Endothelial cell of umbilical vein (primary cell): ENCODE measurements at regions not wholly inside any gene's neighbourhood (a gene's known extent, or its start where the extent isn't known, plus 50 kb on each side); places are given as distances from the start of the nearest gene placed in this dataset.

ENCODE experiments used
- BruUV-seq: library from RNA; stranded (reverse); fragments of 400-500 nt; replicated peaks from 2 replicates; lab custom pipeline; 2021; lab: Mats Ljungman, UMichigan
- CTCF ChIA-PET: fragments of 300-600, 350-600 bp; sonication (Branson Sonifier 250); formaldehyde crosslinking; loops from one replicate; lab custom pipeline; 2021; ENCODE audit warnings: antibody characterized with exemption, inconsistent platforms; lab: Charles Lee
- POLR2A ChIA-PET: fragments of 300-600, 350-600 bp; sonication (Branson Sonifier 250); formaldehyde crosslinking; loops from one replicate; lab custom pipeline; 2021; ENCODE audit warnings: antibody characterized with exemption, inconsistent platforms; lab: Charles Lee
- DNase-seq: peaks from one replicate; pipeline ENCODE4 v3.0.0-alpha.2; 2011; ENCODE audit warnings: low read depth, low spot score
- FAIRE-seq: peaks from 2 replicates; lab custom pipeline; 2011; peaks lifted over from hg19 to GRCh38; lab: Jason Lieb, UNC
- H2AFZ ChIP-seq: 2 replicates; pipeline ENCODE4 v1.6.0; 2012; ENCODE audit warnings: low read depth, low read length, control low read depth, inconsistent platforms
- H3K27ac ChIP-seq: 2 replicates; pipeline ENCODE4 v1.5.1; 2011; ENCODE audit warnings: low read depth, mild to moderate bottlenecking, control low read depth, low read length, moderate library complexity; ENCODE audit not compliant: insufficient read depth
- H3K27me3 ChIP-seq, 2 experiments: 2 replicates each; pipeline versions ENCODE4 v1.6.0 to v1.6.1; 2011; ENCODE audit warnings: low read length in 2 of 2, mixed read lengths in 1 of 2; ENCODE audit not compliant: control insufficient read depth in 2 of 2, insufficient read depth in 2 of 2
- H3K36me3 ChIP-seq, 2 experiments: 2 replicates in 1 of 2; 3 replicates in 1 of 2; pipeline ENCODE4 v1.5.1; 2011; ENCODE audit warnings: low read length in 2 of 2, mild to moderate bottlenecking in 1 of 2, moderate library complexity in 1 of 2; ENCODE audit not compliant: control insufficient read depth in 2 of 2, insufficient read depth in 2 of 2; ENCODE audit errors: extremely low read depth in 1 of 2
- H3K4me1 ChIP-seq: 3 replicates; pipeline ENCODE4 v1.5.1; 2011; ENCODE audit warnings: mild to moderate bottlenecking, low read length; ENCODE audit not compliant: control insufficient read depth, insufficient read depth; ENCODE audit errors: extremely low read depth
- H3K4me2 ChIP-seq: 2 replicates; pipeline ENCODE4 v1.6.1; 2011; ENCODE audit warnings: low read length, control low read depth, mixed read lengths; ENCODE audit not compliant: insufficient read depth
- H3K4me3 ChIP-seq, 3 experiments: fragments of 200-600 bp in 1 of 3; sonication (generic), shearing (Covaris generic) in 1 of 3; replicated peaks in 1 of 3; 2 replicates each; pipeline ENCODE4 v1.5.1; 2011 to 2016; ENCODE audit warnings: control low read depth in 3 of 3, low read length in 3 of 3, mild to moderate bottlenecking in 2 of 3, inconsistent platforms in 1 of 3, low read depth in 1 of 3, moderate library complexity in 1 of 3; ENCODE audit not compliant: insufficient read depth in 1 of 3
- H3K79me2 ChIP-seq: 2 replicates; pipeline ENCODE4 v1.6.0; 2012; ENCODE audit warnings: low read length, inconsistent platforms; ENCODE audit not compliant: control insufficient read depth, insufficient read depth
- H3K9ac ChIP-seq: replicated peaks from 2 replicates; pipeline ENCODE3; 2011; ENCODE audit warnings: low read length, control low read depth; ENCODE audit not compliant: insufficient read depth; ENCODE audit errors: extremely low read depth
- H3K9me1 ChIP-seq: replicated peaks from 3 replicates; pipeline ENCODE4 v1.6.0; 2011; ENCODE audit warnings: mild to moderate bottlenecking, low read length; ENCODE audit not compliant: control insufficient read depth, insufficient read depth; ENCODE audit errors: extremely low read depth
- H3K9me3 ChIP-seq: replicated peaks from 2 replicates; pipeline ENCODE4 v1.5.1; 2012; ENCODE audit warnings: low read length, inconsistent platforms; ENCODE audit not compliant: control insufficient read depth, insufficient read depth
- H4K20me1 ChIP-seq: replicated peaks from 2 replicates; pipeline ENCODE3; 2011; ENCODE audit warnings: mild to moderate bottlenecking, low read length; ENCODE audit not compliant: control insufficient read depth, insufficient read depth; ENCODE audit errors: extremely low read depth
- EZH2 ChIP-seq: IDR thresholded peaks from 2 replicates; pipeline ENCODE4 v1.6.1; 2012; ENCODE audit warnings: borderline replicate concordance, low read depth, mild to moderate bottlenecking, moderate library complexity, low read length, inconsistent platforms; ENCODE audit not compliant: severe bottlenecking
- FOS ChIP-seq: IDR thresholded peaks from 2 replicates; pipeline ENCODE4 v1.6.1; 2011; ENCODE audit warnings: mild to moderate bottlenecking, low read length, moderate library complexity, borderline replicate concordance; ENCODE audit not compliant: insufficient read depth
- GATA2 ChIP-seq: IDR thresholded peaks from 2 replicates; pipeline ENCODE4 v1.7.0; 2011; ENCODE audit warnings: low read depth, mild to moderate bottlenecking, moderate library complexity, mixed read lengths, low read length; ENCODE audit not compliant: insufficient read length, insufficient read depth
- JUN ChIP-seq: IDR thresholded peaks from 2 replicates; pipeline ENCODE4 v1.6.1; 2011; ENCODE audit warnings: borderline replicate concordance, low read depth; ENCODE audit not compliant: insufficient read length, insufficient read depth
- MAX ChIP-seq: IDR thresholded peaks from 2 replicates; pipeline ENCODE4 v1.6.1; 2011; ENCODE audit not compliant: insufficient read depth, insufficient read length
- MYC ChIP-seq: IDR thresholded peaks from one replicate; pipeline ENCODE4 v1.6.1; 2011; ENCODE audit warnings: mild to moderate bottlenecking, low read depth, low read length
- POLR2AphosphoS5 ChIP-seq: IDR thresholded peaks from 2 replicates; pipeline ENCODE4 v1.6.1; 2012; ENCODE audit warnings: low read depth, mild to moderate bottlenecking, control low read depth, low read length, moderate library complexity; ENCODE audit not compliant: insufficient read depth
- dilution Hi-C: fragments of 300-500 bp; cut with MboI; formaldehyde crosslinking; loops from one replicate; pipeline ENCODE4 v1.15.0; 2019; ENCODE audit warnings: low sequenced_read_pairs; ENCODE audit not compliant: extremely low pct_ligation_motif_present
- intact Hi-C: fragments of 100-400 bp; cut with micrococcal nuclease; formaldehyde crosslinking; loops from one replicate; pipeline ENCODE4 v1.10.0; 2022
- TF ChIP-seq, protein P1 (sequence below), 2 donors: IDR thresholded peaks; 1 replicate in 1 of 2; 2 replicates in 1 of 2; pipeline ENCODE4 v1.5.1; 2011; ENCODE audit warnings: low read length in 2 of 2, mild to moderate bottlenecking in 2 of 2, moderate library complexity in 2 of 2, control low read depth in 1 of 2, inconsistent platforms in 1 of 2, low read depth in 1 of 2; ENCODE audit not compliant: insufficient read depth in 1 of 2; ENCODE audit errors: extremely low read depth in 1 of 2

DNA sequence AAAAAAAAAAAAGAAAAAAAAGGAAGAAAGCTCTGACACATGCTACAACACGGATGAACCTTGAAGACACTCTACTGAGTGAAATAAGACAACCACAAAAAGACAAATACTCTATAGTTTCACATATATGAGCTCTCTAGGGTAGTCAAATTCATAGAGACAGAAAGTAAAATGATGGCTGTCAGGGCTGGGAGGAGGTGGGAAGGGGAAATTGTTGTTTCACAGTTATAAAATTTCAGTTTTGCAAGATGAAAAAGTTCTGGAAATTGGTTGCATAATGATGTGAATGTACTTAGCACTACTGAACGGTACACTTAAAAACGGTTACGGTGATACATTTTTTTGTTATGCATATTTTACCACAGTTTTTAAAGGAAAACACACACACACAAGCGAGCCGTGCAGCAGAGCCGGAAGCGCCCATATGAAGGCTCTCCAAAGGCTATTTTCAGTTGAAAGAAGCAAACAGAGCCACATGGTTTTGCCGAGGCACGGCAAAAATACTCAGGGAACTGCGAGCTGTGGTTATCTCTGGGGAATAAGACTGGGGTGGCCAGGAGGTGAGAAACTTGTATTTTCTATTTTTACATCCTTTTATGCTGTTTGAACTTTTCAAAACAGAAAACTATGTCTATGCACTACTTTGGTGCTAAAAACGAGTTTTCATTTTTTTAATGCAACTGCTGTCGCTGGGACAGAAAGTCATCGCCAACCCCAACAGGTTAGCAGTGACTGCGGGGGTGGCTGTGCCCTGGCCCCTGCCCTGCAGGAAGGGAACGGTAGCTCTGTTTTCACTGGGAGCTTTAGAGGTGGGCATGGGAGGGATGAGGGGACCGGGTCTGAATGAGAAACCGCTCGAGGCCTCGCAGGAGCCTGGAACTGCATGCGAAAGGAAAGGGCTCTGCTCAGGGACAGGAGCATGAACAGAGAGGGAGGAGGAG lies 132.9 kb downstream of the OAT start:
- Histone ChIP-seq H4K20me1 (no peaks in the 10 kb centered on the region), H3K9me3 (no peaks in the 10 kb centered on the region), H3K4me1 (no peaks in the 10 kb centered on the region), H3K27ac (no peak overlapping the region), H3K79me2 (no peaks in the 10 kb centered on the region), H3K36me3 (no peaks in the 10 kb centered on the region), H3K4me2 (no peak overlapping the region), H2AFZ (no peak overlapping the region), H3K9me1 (no peaks in the 10 kb centered on the region), H3K27me3 (no peaks in the 10 kb centered on the region), H3K9ac (no peak overlapping the region), H3K4me3 (no peak overlapping the region)
- CTCF ChIA-PET = no interaction called here
- DNase-seq = no peak
- POLR2A ChIA-PET = no interaction called here
- dilution Hi-C loops (no loop called here), intact Hi-C loops (no loop called here)
- no peak for FAIRE-seq
- no TSS peak for BruUV-seq
- no peak for TF ChIP-seq MAX
- no peak for TF ChIP-seq JUN
- TF ChIP-seq MYC = no peak
- TF ChIP-seq FOS = no peak
- no peak for TF ChIP-seq POLR2AphosphoS5

GRCh38 chr10:124283949-124284250 lies 134.8 kb downstream of the OAT start:
- TF ChIP-seq GATA2 (no peak), JUN (no peak), EZH2 (no peak), FOS (no peak), MAX (no peak), MYC (no peak), POLR2AphosphoS5 (no peak)
- TF ChIP-seq, protein P1, sequence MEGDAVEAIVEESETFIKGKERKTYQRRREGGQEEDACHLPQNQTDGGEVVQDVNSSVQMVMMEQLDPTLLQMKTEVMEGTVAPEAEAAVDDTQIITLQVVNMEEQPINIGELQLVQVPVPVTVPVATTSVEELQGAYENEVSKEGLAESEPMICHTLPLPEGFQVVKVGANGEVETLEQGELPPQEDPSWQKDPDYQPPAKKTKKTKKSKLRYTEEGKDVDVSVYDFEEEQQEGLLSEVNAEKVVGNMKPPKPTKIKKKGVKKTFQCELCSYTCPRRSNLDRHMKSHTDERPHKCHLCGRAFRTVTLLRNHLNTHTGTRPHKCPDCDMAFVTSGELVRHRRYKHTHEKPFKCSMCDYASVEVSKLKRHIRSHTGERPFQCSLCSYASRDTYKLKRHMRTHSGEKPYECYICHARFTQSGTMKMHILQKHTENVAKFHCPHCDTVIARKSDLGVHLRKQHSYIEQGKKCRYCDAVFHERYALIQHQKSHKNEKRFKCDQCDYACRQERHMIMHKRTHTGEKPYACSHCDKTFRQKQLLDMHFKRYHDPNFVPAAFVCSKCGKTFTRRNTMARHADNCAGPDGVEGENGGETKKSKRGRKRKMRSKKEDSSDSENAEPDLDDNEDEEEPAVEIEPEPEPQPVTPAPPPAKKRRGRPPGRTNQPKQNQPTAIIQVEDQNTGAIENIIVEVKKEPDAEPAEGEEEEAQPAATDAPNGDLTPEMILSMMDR (IDR thresholded peaks at IDR 0.05; ENCODE audit: extremely low read depth in 1 of 2, insufficient read depth in 1 of 2, low read depth in 1 of 2, low read length in 2 of 2) = no peak
- ChIA-PET CTCF (interaction anchor here (1.1 kb wide), 1 partner anchor 105 kb away, joined by 4 read pairs; no protein-coding TSS in a partner anchor), POLR2A (no interaction called here)
- no peak overlapping the region for H3K4me3 ChIP-seq
- H3K4me1 ChIP-seq = no peaks in the 10 kb centered on the region
- H3K9me3 ChIP-seq = no peaks in the 10 kb centered on the region
- H3K79me2 ChIP-seq = no peaks in the 10 kb centered on the region
- no peak overlapping the region for H3K27ac ChIP-seq
- FAIRE-seq (no peak), DNase-seq (no peak)
- no peaks in the 10 kb centered on the region for H3K27me3 ChIP-seq
- dilution Hi-C loops = no loop called here
- H3K9me1 ChIP-seq = no peaks in the 10 kb centered on the region
- H3K36me3 ChIP-seq = no peaks in the 10 kb centered on the region
- BruUV-seq = no TSS peak
- intact Hi-C loops = no loop called here
- H4K20me1 ChIP-seq = no peaks in the 10 kb centered on the region
- no peak overlapping the region for H3K9ac ChIP-seq
- H2AFZ ChIP-seq = no peak overlapping the region
- H3K4me2 ChIP-seq = no peak overlapping the region
